HEK293 (cell line): ENCODE measurements at regions not wholly inside any gene's neighbourhood (a gene's known extent, or its start where the extent isn't known, plus 50 kb on each side); places are given as distances from the start of the nearest gene placed in this dataset.

Experiments used
- CTCF ChIP-seq: fragments of 450-650 bp; formaldehyde crosslinking; IDR thresholded peaks from 2 replicates; pipeline ENCODE4 v1.5.1; 2016; ENCODE audit warnings: missing biosample characterization, missing genetic modification characterization
- KLF7 ChIP-seq: fragments of 450-650 bp; formaldehyde crosslinking; IDR thresholded peaks from 2 replicates; pipeline ENCODE4 v1.5.1; 2016; ENCODE audit warnings: missing biosample characterization, missing genetic modification characterization, borderline replicate concordance
- SALL2 ChIP-seq: fragments of 450-650 bp; formaldehyde crosslinking; IDR thresholded peaks from 2 replicates; pipeline ENCODE4 v1.5.0; 2017; ENCODE audit warnings: missing biosample characterization, mild to moderate bottlenecking, missing genetic modification characterization, borderline replicate concordance
- ZNF274 ChIP-seq, 2 experiments: fragments of 200-500 bp in 1 of 2; fragments of 450-650 bp in 1 of 2; sonication (Bioruptor generic) in 1 of 2; formaldehyde crosslinking in 1 of 2; IDR thresholded peaks; 2 replicates each; pipeline versions ENCODE4 v1.5.1 to v1.6.1; 2014 to 2016; ENCODE audit warnings: borderline replicate concordance in 1 of 2, inconsistent platforms in 1 of 2, low read length in 1 of 2, missing biosample characterization in 1 of 2, missing genetic modification characterization in 1 of 2
- ZNF341 ChIP-seq: fragments of 450-650 bp; formaldehyde crosslinking; IDR thresholded peaks from 2 replicates; pipeline ENCODE4; 2016; ENCODE audit warnings: low read depth, missing biosample characterization, missing genetic modification characterization
- ZNF37A ChIP-seq: fragments of 450-650 bp; IDR thresholded peaks from 2 replicates; pipeline ENCODE4 v1.5.1; 2018; ENCODE audit warnings: missing biosample characterization, missing genetic modification characterization

GRCh38 chr4:81665649-81666048 is 193.9 kb upstream of the RASGEF1B start:
- TF ChIP-seq CTCF (tag by site-specific recombination) (no peak), SALL2 (no peak), KLF7 (tag by site-specific recombination) (no peak), ZNF37A (tag by site-specific recombination) (no peak), ZNF341 (tag by site-specific recombination) (no peak), ZNF274 (IDR thresholded peaks at IDR 0.05; ENCODE audit: low read length) (no peak), ZNF274 (tag by site-specific recombination; IDR thresholded peaks at IDR 0.05; ENCODE audit: borderline replicate concordance) (no peak)
